ENCODE measurements at regions not wholly inside any gene's neighbourhood (a gene's known extent, or its start where the extent isn't known, plus 50 kb on each side); places are given as distances from the start of the nearest gene placed in this dataset.

GRCh38 chr1:29920784-29921183, 684.5 kb downstream of the PTPRU start (continued):
- TF ChIP-seq CTCF (IDR thresholded peaks at IDR 0.05 in 2 of 3, conservative IDR thresholded peaks at IDR 0.05 in 1 of 3; ENCODE audit: control insufficient read depth in 2 of 3, extremely low read depth in 1 of 3, insufficient read depth in 1 of 3, low read depth in 3 of 3, low read length in 3 of 3) (no peak), NR2F1 (conservative IDR thresholded peaks at IDR 0.05) (no peak), BRCA1 (IDR thresholded peaks at IDR 0.05; ENCODE audit: low read depth, low read length) (no peak), ZBTB33 (IDR thresholded peaks at IDR 0.05) (no peak), LARP7 (IDR thresholded peaks at IDR 0.05) (no peak), ATF3 (IDR thresholded peaks at IDR 0.05; ENCODE audit: borderline replicate concordance, extremely low read depth, low read depth, low read length) (no peak), HDAC6 (IDR thresholded peaks at IDR 0.05; ENCODE audit: unreplicated experiment) (no peak), BMI1 (IDR thresholded peaks at IDR 0.05; ENCODE audit: borderline replicate concordance) (no peak)

GRCh38 chr1:29920316-29920715, 684.0 kb downstream of the PTPRU start:
- no peaks in the 10 kb centered on the region for H3K4me1 ChIP-seq (ENCODE audit: control insufficient read depth, insufficient read depth, low read length)
- intact Hi-C loops (cut with micrococcal nuclease; ENCODE audit: unreplicated experiment) (no loop called here), in situ Hi-C loops (cut with MboI) (no loop called here)
- no peak for ATAC-seq
- no peaks in the 10 kb centered on the region; a peak in 1 of 4 replicates for H3K27me3 ChIP-seq (replicated peaks in 1 of 2; ENCODE audit: control insufficient read depth in 2 of 2, insufficient read depth in 2 of 2, low read length in 1 of 2)
- DNase-seq (ENCODE audit: low read depth, low spot score): no peak
- 7% methylated on average over 9 of the region's 9 CpGs for WGBS (ENCODE audit: insufficient coverage, insufficient replicate concordance, low lambda C conversion rate, missing lambda C conversion rate)
- no peaks in the 10 kb centered on the region for H3K79me2 ChIP-seq (ENCODE audit: control insufficient read depth, insufficient read depth, low read length)
- ChIA-PET POLR2A (no interaction called here), RAD21 (ENCODE audit: unreplicated experiment) (no interaction called here), SMC1A (ENCODE audit: uncharacterized antibody, unreplicated experiment) (no interaction called here), CTCF (no interaction called here)
- no peaks in the 10 kb centered on the region for H3K9me3 ChIP-seq (replicated peaks; ENCODE audit: control insufficient read depth, insufficient read depth, low read length)
- no peaks in the 10 kb centered on the region for H4K20me1 ChIP-seq (ENCODE audit: control insufficient read depth, insufficient read depth)
- no peak overlapping the region for H3K27ac ChIP-seq (ENCODE audit: control insufficient read depth, insufficient read depth)
- H3K36me3 ChIP-seq (ENCODE audit: control insufficient read depth in 2 of 2, insufficient read depth in 2 of 2, low read length in 1 of 2): no peaks in the 10 kb centered on the region
- H3K9ac ChIP-seq (ENCODE audit: control insufficient read depth, insufficient read depth, low read length): no peak overlapping the region
- BruUV-seq (replicated peaks): no TSS peak
- H3K4me3 ChIP-seq: no peak overlapping the region
- no peak overlapping the region for H3K4me2 ChIP-seq (ENCODE audit: control insufficient read depth, insufficient read depth)
- no peak for FAIRE-seq
- no peak overlapping the region for H2AFZ ChIP-seq (ENCODE audit: control insufficient read depth, low read depth, low read length)
- TF ChIP-seq HDAC2 (IDR thresholded peaks at IDR 0.05) (no peak), CEBPB (IDR thresholded peaks at IDR 0.05; ENCODE audit: borderline replicate concordance in 1 of 2, low read depth in 2 of 2, low read length in 2 of 2) (no peak), USF2 (IDR thresholded peaks at IDR 0.05; ENCODE audit: borderline replicate concordance, low read depth, low read length) (no peak), MEF2B (IDR thresholded peaks at IDR 0.05; ENCODE audit: partially characterized antibody, poor library complexity, severe bottlenecking) (no peak), IKZF1 (conservative IDR thresholded peaks at IDR 0.05) (no peak), POLR2AphosphoS2 (IDR thresholded peaks at IDR 0.05; ENCODE audit: low read depth, low read length) (no peak), ZNF384 (IDR thresholded peaks at IDR 0.05; ENCODE audit: borderline replicate concordance, low read depth, low read length) (no peak), ZNF274 (IDR thresholded peaks at IDR 0.05; ENCODE audit: insufficient read depth, insufficient read length) (no peak)
